Mucosa of descending colon (tissue), 3 donors: ENCODE measurements at regions not wholly inside any gene's neighbourhood (a gene's known extent, or its start where the extent isn't known, plus 50 kb on each side); places are given as distances from the start of the nearest gene placed in this dataset.

Experiments
- ATAC-seq: fragments of 200-7000 bp; cut with Tn5 transposase; one replicate; pipeline ENCODE4 v1.9.1; 2020; ENCODE audit warnings: mild to moderate bottlenecking, moderate library complexity
- DNase-seq, 3 donors: peaks; one replicate each; pipeline ENCODE4 v3.0.0-alpha.2; 2020
- H3K36me3 ChIP-seq: fragments of 200-600 bp; one replicate; pipeline ENCODE4 v1.8.0; 2021; ENCODE audit warnings: low read depth, mild to moderate bottlenecking
- H3K4me1 ChIP-seq: fragments of 200-600 bp; one replicate; pipeline ENCODE4 v1.8.0; 2021; ENCODE audit warnings: low read depth, mild to moderate bottlenecking
- H3K4me3 ChIP-seq: fragments of 200-600 bp; one replicate; pipeline ENCODE4 v1.8.0; 2021; ENCODE audit warnings: mild to moderate bottlenecking
- H3K9me3 ChIP-seq: fragments of 200-600 bp; one replicate; pipeline ENCODE4 v1.8.0; 2021; ENCODE audit warnings: mild to moderate bottlenecking
- CTCF ChIP-seq: fragments of 200-600 bp; IDR thresholded peaks from one replicate; pipeline ENCODE4 v1.8.0; 2022; ENCODE audit warnings: antibody characterized with exemption, mild to moderate bottlenecking
- intact Hi-C, 2 donors: fragments of 100-400 bp; cut with DNase I in 1 of 2; cut with micrococcal nuclease in 1 of 2; formaldehyde crosslinking; loops; one replicate each; pipeline versions ENCODE4 v1.11.0 to v1.11.1; 2022; cut with DNase I, micrococcal nuclease
- donor health status: DM: no; HTN: no; CAD: no; lungs with moderate emphysema.
- donor health status: DM: no; HTN: no; CAD: no.
- donor health status: DM: no; HTN: yes; CAD: no.

- intact Hi-C loops: no loop called here
- no peak for TF ChIP-seq CTCF
- Histone ChIP-seq H3K4me1 (no peaks in the 10 kb centered on the region), H3K4me3 (no peak overlapping the region), H3K9me3 (no peaks in the 10 kb centered on the region), H3K36me3 (no peaks in the 10 kb centered on the region)
- DNase-seq (peak in 2 of 3 donors; percentile 4 to 24), ATAC-seq (peak; percentile 60)
These were observed 306.3 kb upstream of the KCNN2 start for GRCh38 chr5:114055318-114056184.

- no peaks in the 10 kb centered on the region for H3K36me3 ChIP-seq
- no peak for TF ChIP-seq CTCF
- no peak for ATAC-seq
These were observed 305.7 kb upstream of the KCNN2 start for GRCh38 chr5:114056185-114056538.

GRCh38 chr5:114060866-114061265, 301.0 kb upstream of the KCNN2 start:
- Histone ChIP-seq H3K4me3 (no peak overlapping the region), H3K9me3 (no peaks in the 10 kb centered on the region), H3K36me3 (no peaks in the 10 kb centered on the region), H3K4me1 (no peaks in the 10 kb centered on the region)
- intact Hi-C loops: no loop called here
- DNase-seq (no peak), ATAC-seq (no peak)
- no peak for TF ChIP-seq CTCF

More at GRCh38 chr5:114056185-114056538, 305.7 kb upstream of the KCNN2 start:
- DNase-seq: no peak
- Histone ChIP-seq H3K9me3 (no peaks in the 10 kb centered on the region), H3K4me1 (no peaks in the 10 kb centered on the region), H3K4me3 (no peak overlapping the region)
- intact Hi-C loops: no loop called here

GRCh38 chr5:114062932-114063867, 298.7 kb upstream of the KCNN2 start:
- Histone ChIP-seq H3K9me3 (no peaks in the 10 kb centered on the region), H3K4me1 (no peaks in the 10 kb centered on the region), H3K4me3 (no peak overlapping the region), H3K36me3 (no peaks in the 10 kb centered on the region)
- intact Hi-C loops: no loop called here
- no peak for TF ChIP-seq CTCF
- DNase-seq (no peak), ATAC-seq (no peak)

GRCh38 chr5:114065912-114066311, 296.0 kb upstream of the KCNN2 start:
- H3K4me1 ChIP-seq: no peaks in the 10 kb centered on the region
- TF ChIP-seq CTCF: no peak
- DNase-seq (no peak), ATAC-seq (no peak)
- H3K4me3 ChIP-seq: no peak overlapping the region
- H3K36me3 ChIP-seq: no peaks in the 10 kb centered on the region
- intact Hi-C loops: no loop called here
- no peaks in the 10 kb centered on the region for H3K9me3 ChIP-seq
